ENCODE measurements at regions not wholly inside any gene's neighbourhood (a gene's known extent, or its start where the extent isn't known, plus 50 kb on each side); places are given as distances from the start of the nearest gene placed in this dataset.

GRCh38 chr10:123952099-123952498, 60.5 kb upstream of the CPXM2 start:
- no peak overlapping the region for H3K4me3 ChIP-seq
- H3K9me3 ChIP-seq: peaks cover 0 to 4% (median 0%) of the 10 kb centered on the region in 12 donors
- peaks cover 0 to 7% (median 0%) of the 10 kb centered on the region in 9 donors for H3K27me3 ChIP-seq
- 79 to 86% (median 84%) methylated on average over 6 of the region's 6 CpGs for WGBS, 4 donors
- H3K4me1 ChIP-seq: no peaks in the 10 kb centered on the region
- no peak for DNase-seq
- no peak overlapping the region for H3K27ac ChIP-seq
- H3K36me3 ChIP-seq: no peaks in the 10 kb centered on the region
- TF ChIP-seq, protein P1, sequence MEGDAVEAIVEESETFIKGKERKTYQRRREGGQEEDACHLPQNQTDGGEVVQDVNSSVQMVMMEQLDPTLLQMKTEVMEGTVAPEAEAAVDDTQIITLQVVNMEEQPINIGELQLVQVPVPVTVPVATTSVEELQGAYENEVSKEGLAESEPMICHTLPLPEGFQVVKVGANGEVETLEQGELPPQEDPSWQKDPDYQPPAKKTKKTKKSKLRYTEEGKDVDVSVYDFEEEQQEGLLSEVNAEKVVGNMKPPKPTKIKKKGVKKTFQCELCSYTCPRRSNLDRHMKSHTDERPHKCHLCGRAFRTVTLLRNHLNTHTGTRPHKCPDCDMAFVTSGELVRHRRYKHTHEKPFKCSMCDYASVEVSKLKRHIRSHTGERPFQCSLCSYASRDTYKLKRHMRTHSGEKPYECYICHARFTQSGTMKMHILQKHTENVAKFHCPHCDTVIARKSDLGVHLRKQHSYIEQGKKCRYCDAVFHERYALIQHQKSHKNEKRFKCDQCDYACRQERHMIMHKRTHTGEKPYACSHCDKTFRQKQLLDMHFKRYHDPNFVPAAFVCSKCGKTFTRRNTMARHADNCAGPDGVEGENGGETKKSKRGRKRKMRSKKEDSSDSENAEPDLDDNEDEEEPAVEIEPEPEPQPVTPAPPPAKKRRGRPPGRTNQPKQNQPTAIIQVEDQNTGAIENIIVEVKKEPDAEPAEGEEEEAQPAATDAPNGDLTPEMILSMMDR (IDR thresholded peaks at IDR 0.05): no peak
- TF ChIP-seq POLR2A (IDR thresholded peaks at IDR 0.05): no peak
- intact Hi-C loops (cut with DNase I): no loop called here
- no peak for ATAC-seq

DNA sequence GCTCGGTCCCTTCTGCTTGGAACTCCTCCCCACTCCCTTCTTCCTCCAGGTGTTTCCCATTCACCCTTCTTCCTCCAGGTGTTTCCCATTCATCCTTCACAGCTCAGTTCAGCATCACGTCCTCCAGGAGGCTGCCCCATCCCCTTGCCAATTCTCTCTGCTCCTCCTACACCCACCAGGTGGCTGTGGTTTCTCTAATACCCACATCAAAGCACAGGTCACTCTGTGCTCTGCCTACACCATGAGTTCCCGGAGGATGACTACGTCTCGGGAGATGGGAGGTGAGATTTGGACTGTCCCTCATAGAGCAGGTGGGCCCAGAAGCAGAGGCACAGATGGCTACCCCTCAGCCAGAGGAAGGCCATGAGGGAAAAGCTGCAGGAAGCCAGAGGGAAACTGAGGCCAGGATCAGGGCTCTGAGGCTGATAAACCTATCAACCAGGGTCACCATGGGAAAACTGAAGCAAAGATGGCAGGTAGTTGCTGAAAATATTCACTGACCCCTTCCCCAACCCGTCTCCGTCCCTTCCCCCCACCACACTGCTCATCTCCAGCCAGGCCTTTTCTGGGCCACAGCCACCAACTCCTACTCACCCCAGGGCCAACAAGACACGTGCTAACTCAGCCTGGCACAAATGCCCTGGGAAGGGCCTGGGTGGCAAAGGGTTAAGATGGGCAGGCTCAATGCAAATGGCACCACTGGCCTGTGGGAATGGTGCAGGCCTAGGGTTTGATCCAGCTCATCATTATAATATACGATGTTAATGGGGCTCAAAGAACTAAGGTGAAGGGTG, 56.6 kb upstream of the CPXM2 start:
- 63 to 72% (median 66%) methylated on average over 7 to 9 of the region's 9 CpGs for WGBS, 4 donors
- intact Hi-C loops (cut with DNase I): no loop called here
- ATAC-seq (no peak), DNase-seq (no peak)
- no peaks in the 10 kb centered on the region for H3K36me3 ChIP-seq
- H3K27ac ChIP-seq: no peak overlapping the region
- peaks cover 0 to 7% (median 0%) of the 10 kb centered on the region in 9 donors for H3K27me3 ChIP-seq
- H3K4me3 ChIP-seq: no peak overlapping the region
- no peaks in the 10 kb centered on the region for H3K9me3 ChIP-seq
- no peaks in the 10 kb centered on the region for H3K4me1 ChIP-seq
- TF ChIP-seq POLR2A (IDR thresholded peaks at IDR 0.05): no peak
- TF ChIP-seq, protein P1 (IDR thresholded peaks at IDR 0.05): no peak

GRCh38 chr10:123945325-123945920, 53.8 kb upstream of the CPXM2 start:
- no peak for DNase-seq
- H3K36me3 ChIP-seq: no peaks in the 10 kb centered on the region
- no peaks in the 10 kb centered on the region for H3K9me3 ChIP-seq
- intact Hi-C loops (cut with DNase I): no loop called here
- TF ChIP-seq, protein P1 (IDR thresholded peaks at IDR 0.05): no peak
- TF ChIP-seq POLR2A (IDR thresholded peaks at IDR 0.05): no peak
- H3K4me3 ChIP-seq: no peak overlapping the region
- peaks cover 0 to 7% (median 0%) of the 10 kb centered on the region in 9 donors for H3K27me3 ChIP-seq
- ATAC-seq: peak in 1 of 4 donors; percentile 34
- no peak overlapping the region for H3K27ac ChIP-seq
- WGBS, 4 donors: 71 to 78% (median 72%) methylated on average over 8 of the region's 8 CpGs
- no peaks in the 10 kb centered on the region for H3K4me1 ChIP-seq

DNA sequence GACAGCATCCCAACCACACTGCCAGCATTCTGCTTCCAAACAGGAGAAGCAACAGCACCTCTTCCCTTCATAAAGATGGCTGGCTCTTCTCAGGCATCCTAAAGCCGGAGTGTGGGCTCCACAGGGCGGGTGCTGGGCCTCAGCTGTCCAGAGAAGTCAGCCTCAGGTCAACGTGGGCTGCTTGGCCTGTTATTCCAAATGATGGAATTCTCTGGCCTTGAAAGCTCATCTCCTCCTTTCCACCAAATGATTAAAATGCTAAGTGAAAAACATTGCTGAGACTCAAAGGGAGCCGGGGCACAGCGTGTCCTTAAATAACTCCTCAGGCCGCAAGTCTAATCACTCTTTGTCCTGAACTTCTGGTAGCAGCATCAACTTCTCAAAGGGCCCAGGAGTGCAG, 53.1 kb upstream of the CPXM2 start:
- intact Hi-C loops (cut with DNase I): no loop called here
- no peak for ATAC-seq
- Histone ChIP-seq H3K9me3 (no peaks in the 10 kb centered on the region), H3K4me3 (no peak overlapping the region), H3K36me3 (no peaks in the 10 kb centered on the region), H3K4me1 (no peaks in the 10 kb centered on the region), H3K27me3 (peaks cover 0 to 7% (median 0%) of the 10 kb centered on the region in 9 donors), H3K27ac (peak overlapping the region in 1 of 12 donors; percentile 8)
- no peak for DNase-seq
- TF ChIP-seq, protein P1 (IDR thresholded peaks at IDR 0.05): no peak
- TF ChIP-seq POLR2A (IDR thresholded peaks at IDR 0.05): no peak
- WGBS, 4 donors: 75 to 89% (median 78%) methylated on average over 5 to 6 of the region's 6 CpGs
